IMR-90 (cell line): ENCODE measurements at regions not wholly inside any gene's neighbourhood (a gene's known extent, or its start where the extent isn't known, plus 50 kb on each side); places are given as distances from the start of the nearest gene placed in this dataset.

Experiments used
- CEBPB ChIP-seq: IDR thresholded peaks from 2 replicates; pipeline ENCODE4 v1.6.1; 2012; ENCODE audit warnings: low read depth, low read length, improper control_type of control experiment
- MAFK ChIP-seq: IDR thresholded peaks from 2 replicates; pipeline ENCODE4 v1.6.1; 2012; ENCODE audit warnings: low read depth, low read length, improper control_type of control experiment
- MXI1 ChIP-seq: IDR thresholded peaks from 2 replicates; pipeline ENCODE4 v1.6.1; 2012; ENCODE audit warnings: low read depth, mild to moderate bottlenecking, low read length, moderate library complexity, borderline replicate concordance
- NFE2L2 ChIP-seq: fragments of 150-350 bp; IDR thresholded peaks from 2 replicates; pipeline ENCODE4 v1.6.1; 2016; ENCODE audit warnings: low read depth, mild to moderate bottlenecking, low read length
- POLR2A ChIP-seq: IDR thresholded peaks from 2 replicates; pipeline ENCODE4 v1.6.1; 2012; ENCODE audit warnings: mild to moderate bottlenecking, low read depth, low read length
- RAD21 ChIP-seq: IDR thresholded peaks from 2 replicates; pipeline ENCODE4 v1.6.1; 2012; ENCODE audit warnings: low read length, improper control_type of control experiment
- RCOR1 ChIP-seq: IDR thresholded peaks from 2 replicates; pipeline ENCODE4 v1.6.1; 2012; ENCODE audit warnings: mild to moderate bottlenecking, low read length, improper control_type of control experiment; ENCODE audit not compliant: insufficient replicate concordance
- RFX5 ChIP-seq: IDR thresholded peaks from 2 replicates; pipeline ENCODE4 v1.8.0; 2012; ENCODE audit warnings: low read depth, mild to moderate bottlenecking, low read length, moderate library complexity
- SMC3 ChIP-seq: fragments of 150-350 bp; IDR thresholded peaks from 2 replicates; pipeline ENCODE4 v1.6.1; 2016; ENCODE audit warnings: low read depth, mild to moderate bottlenecking, antibody characterized with exemption, low read length, moderate library complexity
- TF ChIP-seq, protein P1 (sequence below): conservative IDR thresholded peaks from 2 replicates; pipeline ENCODE4 v1.5.1; 2012; ENCODE audit warnings: mild to moderate bottlenecking, low read depth, low read length, improper control_type of control experiment

DNA sequence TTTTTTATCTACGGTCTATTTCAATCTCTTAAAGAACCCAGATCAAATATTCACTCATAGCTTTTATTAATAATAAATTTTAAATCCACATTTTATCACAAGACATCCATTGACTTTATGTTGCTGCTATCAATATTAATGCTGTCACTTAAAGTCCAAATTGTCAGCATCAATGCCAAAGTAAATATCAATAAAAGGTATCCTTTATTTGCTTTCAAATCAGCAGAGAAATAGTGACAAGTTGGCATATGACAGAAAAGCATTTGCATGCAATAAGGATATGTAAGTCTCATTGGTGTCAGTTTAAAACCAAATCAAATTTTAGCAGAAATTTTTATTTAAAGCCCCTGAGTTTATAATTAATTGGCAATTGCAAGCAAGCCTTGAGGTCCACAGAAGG, 775.4 kb downstream of the ADCYAP1 start:
- TF ChIP-seq, protein P1, sequence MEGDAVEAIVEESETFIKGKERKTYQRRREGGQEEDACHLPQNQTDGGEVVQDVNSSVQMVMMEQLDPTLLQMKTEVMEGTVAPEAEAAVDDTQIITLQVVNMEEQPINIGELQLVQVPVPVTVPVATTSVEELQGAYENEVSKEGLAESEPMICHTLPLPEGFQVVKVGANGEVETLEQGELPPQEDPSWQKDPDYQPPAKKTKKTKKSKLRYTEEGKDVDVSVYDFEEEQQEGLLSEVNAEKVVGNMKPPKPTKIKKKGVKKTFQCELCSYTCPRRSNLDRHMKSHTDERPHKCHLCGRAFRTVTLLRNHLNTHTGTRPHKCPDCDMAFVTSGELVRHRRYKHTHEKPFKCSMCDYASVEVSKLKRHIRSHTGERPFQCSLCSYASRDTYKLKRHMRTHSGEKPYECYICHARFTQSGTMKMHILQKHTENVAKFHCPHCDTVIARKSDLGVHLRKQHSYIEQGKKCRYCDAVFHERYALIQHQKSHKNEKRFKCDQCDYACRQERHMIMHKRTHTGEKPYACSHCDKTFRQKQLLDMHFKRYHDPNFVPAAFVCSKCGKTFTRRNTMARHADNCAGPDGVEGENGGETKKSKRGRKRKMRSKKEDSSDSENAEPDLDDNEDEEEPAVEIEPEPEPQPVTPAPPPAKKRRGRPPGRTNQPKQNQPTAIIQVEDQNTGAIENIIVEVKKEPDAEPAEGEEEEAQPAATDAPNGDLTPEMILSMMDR = no peak
- TF ChIP-seq POLR2A = no peak
- no peak for TF ChIP-seq MAFK
- TF ChIP-seq MXI1 = no peak
- TF ChIP-seq RCOR1 = no peak
- TF ChIP-seq RAD21 = no peak
- no peak for TF ChIP-seq NFE2L2
- no peak for TF ChIP-seq RFX5
- no peak for TF ChIP-seq SMC3
- no peak for TF ChIP-seq CEBPB
